Fibroblast of skin of right biceps (primary cell): ENCODE measurements at regions not wholly inside any gene's neighbourhood (a gene's known extent, or its start where the extent isn't known, plus 50 kb on each side); places are given as distances from the start of the nearest gene placed in this dataset.
A peak's percentile ranks its signal among the peaks of the same experiment; 100 is the strongest.
"Not testable (repeated sequence)": the region's sequence is repeated elsewhere in the genome, so short reads cannot be mapped to it uniquely, and the experiment has no call there.

ENCODE experiments used
- DNase-seq: peaks from one replicate; pipeline ENCODE4 v3.0.0-alpha.2; 2013

GRCh38 chr2:57372237-57372984 lies 674.2 kb upstream of the VRK2 start:
- peak; percentile 9 for DNase-seq

- peak; percentile 93 for DNase-seq
These were observed 673.1 kb upstream of the VRK2 start for GRCh38 chr2:57373530-57373929.

GRCh38 chr2:57376985-57377384 lies 669.6 kb upstream of the VRK2 start:
- peak; percentile 16 for DNase-seq

- no peak for DNase-seq
These were observed 660.3 kb upstream of the VRK2 start for GRCh38 chr2:57386305-57386704.

- no peak for DNase-seq
These were observed 650.1 kb upstream of the VRK2 start for GRCh38 chr2:57396355-57397098.

- no peak for DNase-seq
These were observed 648.9 kb upstream of the VRK2 start for GRCh38 chr2:57397550-57398360.

- DNase-seq = no peak
These were observed 647.5 kb upstream of the VRK2 start for GRCh38 chr2:57399057-57399456.

- DNase-seq = no peak
These were observed 644.5 kb upstream of the VRK2 start for GRCh38 chr2:57402096-57402495.

GRCh38 chr2:57402755-57403154 lies 643.9 kb upstream of the VRK2 start:
- DNase-seq = no peak

- no peak for DNase-seq
These were observed 638.8 kb upstream of the VRK2 start for GRCh38 chr2:57407772-57408201.

GRCh38 chr2:57408587-57408986 lies 638.0 kb upstream of the VRK2 start:
- no peak for DNase-seq

GRCh38 chr2:57417007-57417406 lies 629.6 kb upstream of the VRK2 start:
- no peak for DNase-seq

- not testable (repeated sequence) for DNase-seq
These were observed 627.7 kb upstream of the VRK2 start for GRCh38 chr2:57418859-57419346.

- DNase-seq = no peak
These were observed 616.8 kb upstream of the VRK2 start for GRCh38 chr2:57429831-57430230.

- DNase-seq = no peak
These were observed 614.1 kb upstream of the VRK2 start for GRCh38 chr2:57432528-57432927.

GRCh38 chr2:57434441-57434840 lies 612.2 kb upstream of the VRK2 start:
- no peak for DNase-seq

- no peak for DNase-seq
These were observed 611.6 kb upstream of the VRK2 start for GRCh38 chr2:57434972-57435371.

- no peak for DNase-seq
These were observed 609.5 kb upstream of the VRK2 start for GRCh38 chr2:57437077-57437476.

GRCh38 chr2:57440437-57440836 lies 606.2 kb upstream of the VRK2 start:
- DNase-seq = no peak

- no peak for DNase-seq
These were observed 603.5 kb upstream of the VRK2 start for GRCh38 chr2:57443086-57443485.

- DNase-seq = peak; percentile 78
These were observed 602.6 kb upstream of the VRK2 start for GRCh38 chr2:57443973-57444521.

- DNase-seq = peak; percentile 72
These were observed 601.7 kb upstream of the VRK2 start for GRCh38 chr2:57444752-57445430.
